ENCODE measurements at regions not wholly inside any gene's neighbourhood (a gene's known extent, or its start where the extent isn't known, plus 50 kb on each side); places are given as distances from the start of the nearest gene placed in this dataset.

DNA sequence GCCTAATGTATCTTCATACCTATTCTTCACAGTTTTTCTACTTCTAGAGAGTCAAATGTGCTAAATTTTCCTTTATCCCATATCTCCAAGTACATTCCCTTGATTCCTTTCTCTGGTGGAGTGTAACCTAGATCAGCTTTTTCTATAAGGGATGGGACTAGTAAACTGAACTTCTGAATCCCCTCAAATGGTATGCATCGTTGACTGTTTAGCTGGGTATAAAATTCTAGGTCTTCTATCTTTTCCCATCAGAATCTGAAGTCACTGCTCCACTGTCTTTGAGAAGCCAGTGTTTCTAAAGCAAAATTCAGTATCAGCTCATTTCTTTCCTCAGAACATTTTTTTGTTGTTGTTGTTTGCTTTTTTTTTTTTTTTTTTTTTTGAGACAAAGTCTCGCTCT is 1256.8 kb downstream of the BRD1 start:
- TF ChIP-seq, protein P1, sequence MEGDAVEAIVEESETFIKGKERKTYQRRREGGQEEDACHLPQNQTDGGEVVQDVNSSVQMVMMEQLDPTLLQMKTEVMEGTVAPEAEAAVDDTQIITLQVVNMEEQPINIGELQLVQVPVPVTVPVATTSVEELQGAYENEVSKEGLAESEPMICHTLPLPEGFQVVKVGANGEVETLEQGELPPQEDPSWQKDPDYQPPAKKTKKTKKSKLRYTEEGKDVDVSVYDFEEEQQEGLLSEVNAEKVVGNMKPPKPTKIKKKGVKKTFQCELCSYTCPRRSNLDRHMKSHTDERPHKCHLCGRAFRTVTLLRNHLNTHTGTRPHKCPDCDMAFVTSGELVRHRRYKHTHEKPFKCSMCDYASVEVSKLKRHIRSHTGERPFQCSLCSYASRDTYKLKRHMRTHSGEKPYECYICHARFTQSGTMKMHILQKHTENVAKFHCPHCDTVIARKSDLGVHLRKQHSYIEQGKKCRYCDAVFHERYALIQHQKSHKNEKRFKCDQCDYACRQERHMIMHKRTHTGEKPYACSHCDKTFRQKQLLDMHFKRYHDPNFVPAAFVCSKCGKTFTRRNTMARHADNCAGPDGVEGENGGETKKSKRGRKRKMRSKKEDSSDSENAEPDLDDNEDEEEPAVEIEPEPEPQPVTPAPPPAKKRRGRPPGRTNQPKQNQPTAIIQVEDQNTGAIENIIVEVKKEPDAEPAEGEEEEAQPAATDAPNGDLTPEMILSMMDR (IDR thresholded peaks at IDR 0.05) = no peak

DNA sequence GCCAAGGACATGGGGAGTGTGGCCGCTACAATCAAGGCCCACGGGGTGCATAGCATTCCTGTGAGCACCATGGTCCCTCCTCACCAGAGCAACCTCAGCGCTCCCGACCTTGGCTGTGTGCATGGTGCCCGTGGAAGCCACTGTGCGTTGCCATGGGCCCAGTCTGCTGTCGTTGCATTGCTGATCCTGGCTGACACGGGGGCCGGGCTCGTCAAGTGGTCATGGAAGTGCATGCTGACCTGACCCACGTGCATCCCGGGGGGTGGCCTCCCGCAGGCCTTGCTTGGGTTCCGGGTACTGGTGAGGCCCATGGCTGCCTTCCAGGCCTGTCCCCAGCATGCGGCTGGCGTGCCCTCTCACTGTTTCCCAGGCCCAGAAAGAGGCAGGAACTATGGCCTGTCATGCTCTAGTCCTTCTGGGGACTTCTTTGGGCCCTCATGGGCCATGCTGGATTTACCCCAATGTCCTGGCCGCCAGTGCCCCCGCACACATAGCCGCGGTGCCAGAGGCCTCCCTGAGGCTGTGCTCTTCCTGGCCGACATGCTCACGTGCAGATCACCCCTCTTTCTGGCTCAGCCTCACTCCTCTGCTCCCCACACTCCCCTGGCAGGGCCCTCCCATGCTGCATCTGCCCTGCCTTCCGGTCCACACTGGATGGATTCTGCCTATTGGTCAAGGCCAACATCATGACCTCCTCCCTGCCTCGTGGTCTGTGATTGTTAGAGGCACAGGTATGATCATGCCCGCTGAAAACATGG is 1258.0 kb downstream of the BRD1 start:
- ATAC-seq (ENCODE audit: low FRiP score) (no peak), DNase-seq (ENCODE audit: low spot score) (no peak)
- TF ChIP-seq, protein P1 (IDR thresholded peaks at IDR 0.05) = no peak

More for the DNA sequence above, 1256.8 kb downstream of the BRD1 start:
- DNase-seq (ENCODE audit: low spot score) = no peak
- ATAC-seq (ENCODE audit: low FRiP score) = no peak

DNA sequence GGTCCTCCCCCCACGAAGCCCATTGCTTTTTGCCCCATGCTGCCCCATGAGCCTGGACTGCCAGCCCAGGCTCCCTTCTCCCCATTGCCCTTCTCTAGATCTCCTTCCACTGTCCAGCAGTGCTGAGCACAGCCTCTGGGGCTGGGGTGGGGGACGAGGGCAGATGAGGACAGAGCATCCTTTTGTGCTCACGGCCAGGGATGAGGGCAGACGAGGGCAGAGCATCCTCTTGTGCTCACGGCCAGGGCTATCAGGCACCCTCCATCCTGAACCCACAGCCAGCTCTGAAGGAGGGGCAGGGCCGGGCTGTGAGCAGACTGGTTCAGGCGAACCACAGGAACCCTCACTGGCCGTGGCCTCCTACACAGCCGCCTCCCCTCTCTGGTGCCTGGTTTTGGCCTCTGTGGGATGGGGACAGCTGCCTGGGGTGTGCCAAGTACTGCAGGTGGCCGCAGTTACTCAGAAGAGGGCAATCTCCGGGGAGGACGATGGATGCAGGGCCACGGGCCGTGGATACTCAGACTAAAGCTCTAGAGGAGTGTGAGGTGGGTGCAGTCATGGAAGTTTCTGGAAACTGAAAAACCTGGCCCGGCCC is 1258.8 kb downstream of the BRD1 start:
- DNase-seq (ENCODE audit: low spot score) = no peak
- TF ChIP-seq, protein P1 (IDR thresholded peaks at IDR 0.05) = no peak
- ATAC-seq (ENCODE audit: low FRiP score) = no peak

DNA sequence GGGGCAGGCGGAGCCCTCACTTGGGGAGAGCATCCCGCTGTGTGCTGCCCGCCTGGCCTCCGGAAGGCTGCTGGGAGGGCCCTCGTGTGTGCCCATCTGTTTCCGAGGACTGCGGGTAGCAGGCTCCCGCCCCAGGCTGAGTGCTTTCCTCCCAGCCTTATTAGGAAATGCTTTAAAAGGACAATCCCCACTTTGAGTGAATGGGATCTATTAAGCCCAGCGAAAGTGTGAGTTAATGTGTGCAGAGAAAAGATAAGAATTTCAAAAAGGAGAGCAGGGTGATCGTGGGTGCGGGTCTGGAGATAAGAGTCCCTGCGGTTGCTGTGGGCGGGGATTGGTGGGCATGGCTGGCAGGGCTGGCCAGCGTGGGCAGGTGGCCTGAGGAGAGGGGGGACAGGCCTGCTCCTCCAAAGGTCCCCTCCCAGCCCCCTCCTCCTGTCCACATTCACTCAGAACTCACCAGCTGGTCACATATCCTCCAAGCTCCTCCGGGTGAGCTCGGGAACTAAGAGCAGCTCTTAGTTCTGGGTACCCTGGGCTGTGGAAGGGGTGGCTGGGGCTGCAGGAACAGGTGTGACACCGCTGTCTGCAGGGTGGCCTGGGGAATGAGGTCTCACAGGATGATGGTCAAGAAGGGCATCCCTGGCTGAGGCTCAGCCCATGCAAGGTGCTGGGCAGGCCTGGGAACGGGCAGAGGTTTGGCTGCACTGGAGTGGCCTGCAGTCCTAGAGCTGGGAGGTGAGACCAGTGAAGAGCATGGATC is 1260.3 kb downstream of the BRD1 start:
- TF ChIP-seq, protein P1 (IDR thresholded peaks at IDR 0.05) = no peak
- no peak for ATAC-seq (ENCODE audit: low FRiP score)
- no peak for DNase-seq (ENCODE audit: low spot score)

DNA sequence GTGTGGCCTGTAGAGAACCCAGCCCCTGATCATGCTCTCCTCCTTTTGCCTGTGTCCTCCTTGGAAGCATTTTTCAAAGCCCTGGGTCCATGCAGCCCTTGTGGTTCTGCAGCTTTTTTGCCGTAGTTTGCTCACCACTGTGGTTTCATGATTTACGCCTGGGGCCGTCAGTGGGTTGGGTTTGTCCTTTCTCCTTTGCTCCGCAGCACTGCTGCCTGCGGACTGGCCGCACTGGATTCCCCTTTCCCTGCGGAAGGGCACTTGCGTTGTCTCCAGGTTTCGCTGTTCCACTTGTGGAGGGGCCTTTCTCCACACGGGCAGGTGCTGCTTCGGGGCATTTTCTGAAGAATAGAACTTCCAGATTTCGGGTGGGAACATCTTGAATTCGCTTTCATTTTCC is 1260.9 kb downstream of the BRD1 start:
- ATAC-seq (ENCODE audit: low FRiP score) = no peak

DNA sequence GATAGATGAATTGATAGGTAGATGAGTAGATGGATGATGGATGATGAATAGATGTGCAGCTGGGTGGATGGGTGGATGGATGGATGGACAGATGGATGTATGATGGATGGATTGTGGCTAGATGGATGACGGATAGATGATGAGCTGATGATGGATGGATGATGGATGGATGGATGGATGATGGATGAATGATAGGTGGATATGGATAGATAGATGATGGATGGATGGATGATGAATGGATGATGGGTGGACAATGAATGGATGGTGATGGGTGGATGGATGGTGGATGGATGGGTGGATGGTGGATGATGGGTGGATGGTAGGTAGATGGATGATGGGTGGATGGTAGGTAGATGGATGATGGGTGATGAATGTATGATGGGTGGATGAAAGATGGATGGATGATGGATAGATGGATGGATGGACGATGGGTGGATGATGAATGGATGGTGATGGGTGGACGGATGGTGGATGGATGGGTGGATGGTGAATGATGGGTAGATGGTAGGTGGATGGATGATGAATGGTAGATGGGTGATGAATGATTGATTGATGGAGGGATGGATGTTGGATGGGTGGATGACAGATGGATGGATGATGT is 1261.7 kb downstream of the BRD1 start:
- TF ChIP-seq, protein P1 (IDR thresholded peaks at IDR 0.05) = no peak
- no peak for ATAC-seq (ENCODE audit: low FRiP score)

More for the DNA sequence above, 1260.9 kb downstream of the BRD1 start:
- DNase-seq (ENCODE audit: low spot score) = no peak
- TF ChIP-seq, protein P1 (IDR thresholded peaks at IDR 0.05) = no peak

More for the DNA sequence above, 1261.7 kb downstream of the BRD1 start:
- DNase-seq (ENCODE audit: low spot score) = no peak

Data from omental fat pad (tissue), 3 donors.